Upper lobe of left lung (tissue), 4 donors: ENCODE measurements at regions not wholly inside any gene's neighbourhood (a gene's known extent, or its start where the extent isn't known, plus 50 kb on each side); places are given as distances from the start of the nearest gene placed in this dataset.

Experiments used
- EP300 ChIP-seq, 4 donors: sonication (generic); formaldehyde crosslinking; IDR thresholded peaks; one replicate each; pipeline ENCODE4 v1.5.1; 2017; ENCODE audit warnings: antibody characterized with exemption in 4 of 4, control low read depth in 2 of 4
- POLR2A ChIP-seq, 4 donors: fragments of 450-650 bp; IDR thresholded peaks; one replicate each; pipeline ENCODE4 v1.5.1; 2016 to 2017; ENCODE audit warnings: antibody characterized with exemption in 4 of 4, mild to moderate bottlenecking in 2 of 4
- TF ChIP-seq, protein P1 (sequence below), 6 experiments: fragments of 450-650 bp in 4 of 6; fragments of 200-600 bp in 2 of 6; sonication (generic) in 2 of 6; IDR thresholded peaks; one replicate each; pipeline ENCODE4 v1.5.1; 2016 to 2019; ENCODE audit warnings: antibody characterized with exemption in 6 of 6

DNA sequence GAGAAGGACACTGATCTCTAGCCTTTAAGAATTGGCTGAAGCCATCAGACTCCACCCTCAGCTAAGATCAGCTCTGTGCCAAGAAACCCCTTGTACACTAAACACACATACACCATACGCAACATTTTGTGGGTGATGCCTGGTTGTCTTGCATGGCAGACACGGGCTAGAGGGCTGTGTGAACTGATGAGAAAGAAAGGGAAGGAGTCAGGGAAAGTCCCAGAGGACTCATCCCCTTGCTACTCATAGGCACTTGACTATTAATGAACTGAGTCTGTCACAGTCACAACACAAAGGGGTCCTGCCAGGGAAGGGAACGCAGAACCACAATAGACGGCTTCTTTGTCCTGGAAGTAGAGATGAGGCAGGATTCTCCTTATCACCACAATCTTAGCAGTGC lies 80.8 kb downstream of the EMP1 start:
- TF ChIP-seq, protein P1, sequence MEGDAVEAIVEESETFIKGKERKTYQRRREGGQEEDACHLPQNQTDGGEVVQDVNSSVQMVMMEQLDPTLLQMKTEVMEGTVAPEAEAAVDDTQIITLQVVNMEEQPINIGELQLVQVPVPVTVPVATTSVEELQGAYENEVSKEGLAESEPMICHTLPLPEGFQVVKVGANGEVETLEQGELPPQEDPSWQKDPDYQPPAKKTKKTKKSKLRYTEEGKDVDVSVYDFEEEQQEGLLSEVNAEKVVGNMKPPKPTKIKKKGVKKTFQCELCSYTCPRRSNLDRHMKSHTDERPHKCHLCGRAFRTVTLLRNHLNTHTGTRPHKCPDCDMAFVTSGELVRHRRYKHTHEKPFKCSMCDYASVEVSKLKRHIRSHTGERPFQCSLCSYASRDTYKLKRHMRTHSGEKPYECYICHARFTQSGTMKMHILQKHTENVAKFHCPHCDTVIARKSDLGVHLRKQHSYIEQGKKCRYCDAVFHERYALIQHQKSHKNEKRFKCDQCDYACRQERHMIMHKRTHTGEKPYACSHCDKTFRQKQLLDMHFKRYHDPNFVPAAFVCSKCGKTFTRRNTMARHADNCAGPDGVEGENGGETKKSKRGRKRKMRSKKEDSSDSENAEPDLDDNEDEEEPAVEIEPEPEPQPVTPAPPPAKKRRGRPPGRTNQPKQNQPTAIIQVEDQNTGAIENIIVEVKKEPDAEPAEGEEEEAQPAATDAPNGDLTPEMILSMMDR (IDR thresholded peaks at IDR 0.05), result no peak
- TF ChIP-seq EP300 (IDR thresholded peaks at IDR 0.05) (no peak), POLR2A (IDR thresholded peaks at IDR 0.05) (no peak)
